ENCODE measurements at regions not wholly inside any gene's neighbourhood (a gene's known extent, or its start where the extent isn't known, plus 50 kb on each side); places are given as distances from the start of the nearest gene placed in this dataset.
A peak's percentile ranks its signal among the peaks of the same experiment; 100 is the strongest.

DNA sequence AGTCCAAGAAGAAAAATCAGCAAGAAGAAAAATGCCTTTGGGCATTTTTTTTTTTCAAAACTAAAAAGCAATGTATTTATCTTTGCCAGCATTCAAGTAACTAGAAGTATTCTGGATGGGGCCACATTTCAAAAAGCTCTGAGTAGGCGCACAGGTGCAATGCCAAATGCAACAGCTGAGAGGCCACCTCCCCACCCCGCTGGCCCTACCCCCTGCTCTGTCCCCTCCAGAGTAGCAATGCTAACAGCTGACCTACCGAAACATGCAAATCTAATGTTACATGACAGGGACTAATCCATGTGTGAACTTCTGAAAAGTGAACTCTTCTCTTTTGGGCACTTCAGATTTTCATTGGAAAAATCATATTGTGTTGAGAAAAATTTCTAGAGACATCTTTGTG is 153.7 kb upstream of the SLC38A2 start:
- no peak for DNase-seq
- no peak overlapping the region for H3K4me3 ChIP-seq (ENCODE audit: insufficient read depth, low read depth, low read length)
- H3K9me1 ChIP-seq (ENCODE audit: insufficient read depth, low read length) = peaks cover 8% of the 10 kb centered on the region
- 0 out of 2 replicates have a peak overlapping the region, but pooled peaks have one; percentile 37 for H2BK120ac ChIP-seq (ENCODE audit: low read depth, low read length)
- H3K9ac ChIP-seq (ENCODE audit: low read depth, low read length) = no peak overlapping the region
- no peak overlapping the region for H2BK5ac ChIP-seq (ENCODE audit: low read depth, low read length, poor library complexity, severe bottlenecking)
- peaks cover 18% of the 10 kb centered on the region for H3K4me1 ChIP-seq (ENCODE audit: control insufficient read depth, insufficient read depth, low read length)
- no peak overlapping the region; the same call in 2 of the 3 replicates for H2BK15ac ChIP-seq (ENCODE audit: low read depth, low read length)
- intact Hi-C loops (cut with micrococcal nuclease) (no loop called here), in situ Hi-C loops (cut with MboI; ENCODE audit: low sequenced_read_pairs) (no loop called here), dilution Hi-C loops (cut with HindIII; ENCODE audit: low sequenced_read_pairs, unreplicated experiment) (no loop called here)
- ChIA-PET CTCF (interaction anchor here (0.6 kb wide), 1 partner anchor 94 kb away, joined by 3 read pairs; no protein-coding TSS in a partner anchor), POLR2A (ENCODE audit: unreplicated experiment) (no interaction called here)
- peak overlapping the region in 1 of 2 experiments; percentile 80; a peak in 1 of 4 replicates for H4K8ac ChIP-seq (ENCODE audit: low read depth in 2 of 2, low read length in 2 of 2)
- H3K27me3 ChIP-seq (ENCODE audit: control insufficient read depth, insufficient read depth, low read length) = no peaks in the 10 kb centered on the region
- H4K91ac ChIP-seq (ENCODE audit: insufficient read depth, low read depth, low read length) = no peak overlapping the region
- no peak overlapping the region for H3K4me2 ChIP-seq (ENCODE audit: low read depth, low read length)
- H3K23ac ChIP-seq (ENCODE audit: low read depth, low read length) = no peak overlapping the region
- ATAC-seq (ENCODE audit: low read depth) = no peak
- no peak overlapping the region for H4K5ac ChIP-seq (ENCODE audit: low read depth, low read length)
- H3K4ac ChIP-seq (ENCODE audit: low read depth, low read length) = 0 out of 2 replicates have a peak overlapping the region, but pooled peaks have one; percentile 31
- H3K56ac ChIP-seq (ENCODE audit: extremely low read depth, insufficient read depth, low read length) = no peak overlapping the region
- no peak for TF ChIP-seq RFX5 (IDR thresholded peaks at IDR 0.05; ENCODE audit: low read depth, low read length)
- TF ChIP-seq, protein P1, sequence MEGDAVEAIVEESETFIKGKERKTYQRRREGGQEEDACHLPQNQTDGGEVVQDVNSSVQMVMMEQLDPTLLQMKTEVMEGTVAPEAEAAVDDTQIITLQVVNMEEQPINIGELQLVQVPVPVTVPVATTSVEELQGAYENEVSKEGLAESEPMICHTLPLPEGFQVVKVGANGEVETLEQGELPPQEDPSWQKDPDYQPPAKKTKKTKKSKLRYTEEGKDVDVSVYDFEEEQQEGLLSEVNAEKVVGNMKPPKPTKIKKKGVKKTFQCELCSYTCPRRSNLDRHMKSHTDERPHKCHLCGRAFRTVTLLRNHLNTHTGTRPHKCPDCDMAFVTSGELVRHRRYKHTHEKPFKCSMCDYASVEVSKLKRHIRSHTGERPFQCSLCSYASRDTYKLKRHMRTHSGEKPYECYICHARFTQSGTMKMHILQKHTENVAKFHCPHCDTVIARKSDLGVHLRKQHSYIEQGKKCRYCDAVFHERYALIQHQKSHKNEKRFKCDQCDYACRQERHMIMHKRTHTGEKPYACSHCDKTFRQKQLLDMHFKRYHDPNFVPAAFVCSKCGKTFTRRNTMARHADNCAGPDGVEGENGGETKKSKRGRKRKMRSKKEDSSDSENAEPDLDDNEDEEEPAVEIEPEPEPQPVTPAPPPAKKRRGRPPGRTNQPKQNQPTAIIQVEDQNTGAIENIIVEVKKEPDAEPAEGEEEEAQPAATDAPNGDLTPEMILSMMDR (conservative IDR thresholded peaks at IDR 0.05; ENCODE audit: low read depth, low read length) = no peak
- TF ChIP-seq CHD1 (IDR thresholded peaks at IDR 0.05; ENCODE audit: low read depth, low read length) = no peak
- no peak for TF ChIP-seq MXI1 (IDR thresholded peaks at IDR 0.05; ENCODE audit: borderline replicate concordance, low read depth, low read length)
- no peak for TF ChIP-seq POLR2A (IDR thresholded peaks at IDR 0.05; ENCODE audit: low read depth, low read length)
- no peak for TF ChIP-seq RCOR1 (IDR thresholded peaks at IDR 0.05; ENCODE audit: insufficient replicate concordance, low read length)
- TF ChIP-seq RAD21 (IDR thresholded peaks at IDR 0.05; ENCODE audit: low read length) = no peak
- no peak for TF ChIP-seq BHLHE40 (IDR thresholded peaks at IDR 0.05; ENCODE audit: low read depth, low read length)
- TF ChIP-seq, protein P2, sequence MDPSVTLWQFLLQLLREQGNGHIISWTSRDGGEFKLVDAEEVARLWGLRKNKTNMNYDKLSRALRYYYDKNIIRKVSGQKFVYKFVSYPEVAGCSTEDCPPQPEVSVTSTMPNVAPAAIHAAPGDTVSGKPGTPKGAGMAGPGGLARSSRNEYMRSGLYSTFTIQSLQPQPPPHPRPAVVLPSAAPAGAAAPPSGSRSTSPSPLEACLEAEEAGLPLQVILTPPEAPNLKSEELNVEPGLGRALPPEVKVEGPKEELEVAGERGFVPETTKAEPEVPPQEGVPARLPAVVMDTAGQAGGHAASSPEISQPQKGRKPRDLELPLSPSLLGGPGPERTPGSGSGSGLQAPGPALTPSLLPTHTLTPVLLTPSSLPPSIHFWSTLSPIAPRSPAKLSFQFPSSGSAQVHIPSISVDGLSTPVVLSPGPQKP (IDR thresholded peaks at IDR 0.05; ENCODE audit: borderline replicate concordance, low read depth, low read length) = no peak
- TF ChIP-seq SMC3 (IDR thresholded peaks at IDR 0.05; ENCODE audit: low read depth, low read length) = no peak
- TF ChIP-seq NFE2L2 (IDR thresholded peaks at IDR 0.05; ENCODE audit: low read depth, low read length) = no peak
- TF ChIP-seq MAFK (IDR thresholded peaks at IDR 0.05; ENCODE audit: low read depth, low read length) = no peak
- TF ChIP-seq CEBPB (IDR thresholded peaks at IDR 0.05; ENCODE audit: low read depth, low read length) = no peak
- TF ChIP-seq FOS (IDR thresholded peaks at IDR 0.05; ENCODE audit: low read depth, low read length) = no peak
- TF ChIP-seq, protein P3, sequence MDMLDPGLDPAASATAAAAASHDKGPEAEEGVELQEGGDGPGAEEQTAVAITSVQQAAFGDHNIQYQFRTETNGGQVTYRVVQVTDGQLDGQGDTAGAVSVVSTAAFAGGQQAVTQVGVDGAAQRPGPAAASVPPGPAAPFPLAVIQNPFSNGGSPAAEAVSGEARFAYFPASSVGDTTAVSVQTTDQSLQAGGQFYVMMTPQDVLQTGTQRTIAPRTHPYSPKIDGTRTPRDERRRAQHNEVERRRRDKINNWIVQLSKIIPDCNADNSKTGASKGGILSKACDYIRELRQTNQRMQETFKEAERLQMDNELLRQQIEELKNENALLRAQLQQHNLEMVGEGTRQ (IDR thresholded peaks at IDR 0.05; ENCODE audit: low read depth, low read length) = no peak
- no peak for TF ChIP-seq MAZ (IDR thresholded peaks at IDR 0.05; ENCODE audit: borderline replicate concordance, low read depth, low read length)
- no peaks in the 10 kb centered on the region for H3K36me3 ChIP-seq (ENCODE audit: control insufficient read depth, insufficient read depth, low read length)
- peaks cover 11 to 25% of the 10 kb centered on the region in 2 experiments for H3K79me1 ChIP-seq (ENCODE audit: low read depth in 1 of 2, low read length in 2 of 2)
- BruUV-seq (replicated peaks) = no TSS peak
- H3K18ac ChIP-seq (ENCODE audit: low read depth, low read length) = no peak overlapping the region
- H4K20me1 ChIP-seq (ENCODE audit: insufficient read depth, low read length) = no peaks in the 10 kb centered on the region
- H2AK5ac ChIP-seq (ENCODE audit: low read depth, low read length) = peak overlapping the region; percentile 31; the same call in 1 of the 2 replicates
- no peaks in the 10 kb centered on the region for H3K9me3 ChIP-seq (ENCODE audit: control insufficient read depth, insufficient read depth, low read length)
- H3K14ac ChIP-seq (replicated peaks; ENCODE audit: low read depth, low read length) = no peak overlapping the region
- no peak overlapping the region for H2AFZ ChIP-seq (replicated peaks; ENCODE audit: low read length, poor library complexity)
- WGBS, 2 experiments (ENCODE audit: extremely low coverage in 2 of 2, insufficient read length in 1 of 2) = no CpG with 5 or more reads among the region's 3 CpGs
- H2BK20ac ChIP-seq (ENCODE audit: low read depth, low read length) = no peak overlapping the region
- no peak overlapping the region for H2AK9ac ChIP-seq (replicated peaks; ENCODE audit: low read depth, low read length, poor library complexity)
- no peak overlapping the region for H3K27ac ChIP-seq (ENCODE audit: insufficient read depth, low read length)

Data from IMR-90 (cell line).